Hematopoietic multipotent progenitor cell treated with erythropoietin and hydrocortisone succinate and interleukin-3 and kit ligand, for 8 days (in vitro differentiated cells): ENCODE measurements at regions not wholly inside any gene's neighbourhood (a gene's known extent, or its start where the extent isn't known, plus 50 kb on each side); places are given as distances from the start of the nearest gene placed in this dataset.
"Not testable (repeated sequence)": the region's sequence is repeated elsewhere in the genome, so short reads cannot be mapped to it uniquely, and the experiment has no call there.

Experiments used
- DNase-seq: peaks from one replicate; pipeline ENCODE4 v3.0.0-alpha.2; 2015

DNA sequence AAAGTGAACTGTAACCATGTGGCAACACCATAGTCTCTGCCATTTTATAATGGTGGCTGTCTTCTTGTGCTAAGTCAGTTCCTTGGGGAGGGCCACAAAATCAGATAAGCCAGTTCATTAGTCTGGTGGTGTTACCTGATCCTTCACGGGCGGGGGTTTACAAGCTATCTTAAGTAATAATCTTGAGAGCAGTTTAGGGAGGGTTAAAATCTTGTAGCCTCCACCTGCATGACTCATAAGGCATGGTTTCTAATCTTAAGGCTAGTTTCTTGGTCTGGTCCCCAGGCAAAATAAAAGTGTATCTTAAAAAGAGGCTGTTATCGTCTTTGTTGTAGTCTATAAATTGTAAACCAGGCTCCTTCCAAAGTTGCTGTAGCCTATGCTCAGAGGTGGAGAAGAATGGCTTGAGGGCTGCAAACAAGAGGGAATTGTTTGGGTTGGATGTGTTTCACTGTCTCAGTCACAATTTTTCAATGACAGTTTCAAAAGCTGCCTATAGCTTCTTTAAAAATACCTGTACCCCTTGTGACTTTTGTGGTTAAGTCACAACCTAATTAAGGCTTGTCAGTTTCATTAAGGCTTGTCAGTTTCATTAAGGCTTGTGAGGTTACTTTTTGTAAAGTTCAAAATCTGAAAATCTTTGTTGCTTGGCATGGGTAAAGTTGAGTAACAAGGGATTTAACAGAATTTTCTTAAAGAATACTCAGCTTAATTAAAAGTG, 135.7 kb downstream of the RPS4Y2 start:
- DNase-seq, result no peak

DNA sequence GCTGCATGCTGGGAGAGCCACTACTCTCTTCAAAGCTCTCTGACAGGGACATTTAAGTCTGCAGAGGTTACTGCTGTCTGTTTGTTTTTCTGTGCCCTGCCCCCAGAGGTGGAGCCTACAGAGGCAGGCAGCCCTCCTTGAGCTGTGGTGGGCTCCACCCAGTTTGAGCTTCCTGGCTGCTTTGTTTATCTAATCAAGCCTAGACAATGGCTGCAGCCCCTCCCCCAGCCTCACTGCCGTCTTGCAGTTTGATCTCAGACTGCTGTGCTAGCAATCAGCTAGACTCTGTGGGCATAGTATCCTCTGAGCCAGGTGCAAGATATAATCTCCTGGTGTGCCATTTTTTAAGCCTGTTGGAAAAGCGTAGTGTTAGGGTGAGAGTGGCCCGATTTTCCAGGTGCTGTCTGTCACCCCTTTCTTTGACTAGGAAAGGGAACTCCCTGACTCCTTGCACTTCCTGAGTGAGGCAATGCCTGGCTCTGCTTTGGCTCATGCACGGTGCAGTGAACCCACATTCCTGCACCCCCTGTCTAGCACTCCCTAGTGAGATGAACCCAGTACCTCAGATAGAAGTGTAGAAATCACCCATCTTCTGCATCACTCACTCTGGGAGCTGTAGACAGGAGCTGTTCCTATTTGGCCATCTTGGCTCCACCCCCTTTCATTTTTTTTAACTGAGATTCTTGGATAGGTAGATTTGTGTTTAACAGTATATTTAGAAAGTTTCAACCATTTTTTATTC, 169.6 kb downstream of the RPS4Y2 start:
- DNase-seq, result peak; percentile 78

DNA sequence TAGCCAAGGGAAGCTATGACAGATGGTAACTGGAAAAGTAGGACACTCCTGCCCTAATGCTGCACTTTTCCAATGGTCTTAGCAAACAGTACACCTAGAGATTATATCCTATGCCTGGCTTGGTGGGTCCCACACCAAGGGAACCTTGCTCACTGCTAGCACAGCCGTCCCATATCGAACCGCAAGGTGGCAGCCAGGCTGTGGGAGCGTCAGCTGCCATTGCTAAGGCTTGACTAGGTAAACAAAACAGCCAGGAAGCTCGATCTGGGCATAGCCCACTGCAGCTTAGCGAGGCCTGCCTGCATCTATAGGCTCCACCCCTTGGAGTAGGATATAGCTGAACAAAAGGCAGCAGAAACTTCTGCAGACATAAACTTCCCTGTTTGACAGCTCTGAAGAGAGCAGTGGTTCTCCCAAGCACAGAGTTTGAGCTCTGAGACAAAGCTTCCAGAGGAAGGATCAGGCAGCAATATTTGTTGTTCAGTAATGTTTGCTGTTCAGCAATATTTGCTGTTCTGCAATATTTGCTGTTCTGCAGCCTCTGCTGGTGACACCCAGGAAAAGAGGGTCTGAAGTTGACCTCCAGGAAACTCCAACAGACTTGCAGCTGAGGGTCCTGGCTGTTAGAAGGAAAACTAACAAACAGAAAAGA, 173.9 kb downstream of the RPS4Y2 start:
- no peak for DNase-seq

DNA sequence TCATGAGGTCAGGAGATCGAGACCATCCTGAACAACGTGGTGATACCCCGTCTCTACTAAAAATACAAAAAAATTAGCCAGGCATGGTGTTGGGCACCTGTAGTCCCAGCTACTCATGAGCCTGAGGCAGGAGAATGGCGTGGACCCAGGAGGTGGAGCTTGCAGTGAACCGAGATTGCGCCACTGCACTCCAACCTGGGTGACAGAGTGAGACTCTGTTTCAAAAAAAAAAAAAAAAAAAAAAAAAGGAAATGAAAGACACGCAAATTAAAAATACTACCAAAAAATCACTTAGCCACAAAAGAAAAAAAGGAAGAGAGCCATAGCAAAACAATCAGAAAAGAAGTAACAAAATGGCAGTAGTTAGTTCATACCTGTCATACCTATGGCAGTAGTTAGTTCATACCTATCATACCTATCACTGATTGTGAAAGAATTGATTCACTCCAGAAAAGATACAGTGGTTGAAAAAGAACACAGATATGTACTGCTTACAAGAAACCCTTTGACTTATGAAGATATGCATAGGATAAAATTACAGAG, 180.9 kb downstream of the RPS4Y2 start:
- not testable (repeated sequence) for DNase-seq

DNA sequence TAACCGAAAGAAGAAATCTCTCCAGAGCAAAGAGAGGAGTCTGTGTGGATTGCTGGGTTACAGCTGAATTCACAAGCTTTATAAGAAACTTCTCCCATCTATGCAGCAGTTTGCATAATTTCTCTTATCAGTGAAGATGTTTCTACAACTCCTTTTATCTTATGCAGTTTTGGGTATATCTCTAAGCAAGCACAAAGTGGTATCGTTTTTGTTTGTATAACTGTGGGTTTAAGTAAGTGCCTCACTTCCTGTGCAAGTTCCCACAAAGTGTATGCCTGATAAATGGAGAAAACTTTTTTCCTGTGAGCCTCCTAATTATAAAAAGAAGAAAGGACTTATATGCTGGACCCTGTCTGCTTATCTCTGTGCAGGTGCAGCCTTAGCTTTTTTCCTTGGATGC, 205.6 kb downstream of the RPS4Y2 start:
- DNase-seq, result peak; percentile 19

DNA sequence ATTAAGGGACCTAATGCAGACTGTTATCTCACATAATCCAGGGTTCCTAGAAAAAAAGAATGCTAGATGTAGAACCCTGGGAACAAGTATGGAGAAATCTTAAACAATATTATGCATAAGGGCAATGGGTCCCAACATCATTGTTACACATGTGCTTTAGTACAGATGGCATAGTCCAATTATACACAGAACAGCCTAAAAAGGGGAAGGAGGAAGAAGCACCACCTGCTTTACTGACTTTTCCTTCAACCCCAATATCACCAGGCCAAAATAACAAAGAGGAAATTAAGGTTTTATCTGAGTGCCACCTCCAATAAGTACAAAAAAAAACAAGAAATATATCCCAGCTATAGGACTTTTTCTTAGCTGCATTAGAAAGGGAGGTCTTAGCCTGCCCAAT, 211.9 kb downstream of the RPS4Y2 start:
- no peak for DNase-seq

DNA sequence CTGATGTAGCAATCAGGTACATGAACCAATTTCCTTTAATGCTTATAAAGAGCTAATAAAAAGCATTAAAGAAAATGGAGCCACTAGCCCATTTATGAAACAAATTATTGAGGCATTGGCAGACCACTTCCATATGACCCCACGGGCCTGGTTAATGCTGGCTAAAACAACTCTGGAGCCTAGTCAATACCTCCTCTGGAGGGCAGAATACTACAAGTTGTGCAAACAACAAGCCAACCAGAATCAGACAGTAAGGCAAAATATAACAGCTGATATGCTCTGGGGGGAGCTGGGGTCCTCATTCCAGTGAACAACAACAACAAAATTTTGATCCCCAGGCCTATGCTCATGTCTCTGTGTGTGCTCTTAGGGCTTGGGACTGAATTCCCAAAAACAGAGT, 212.3 kb downstream of the RPS4Y2 start:
- peak; percentile 22 for DNase-seq

DNA sequence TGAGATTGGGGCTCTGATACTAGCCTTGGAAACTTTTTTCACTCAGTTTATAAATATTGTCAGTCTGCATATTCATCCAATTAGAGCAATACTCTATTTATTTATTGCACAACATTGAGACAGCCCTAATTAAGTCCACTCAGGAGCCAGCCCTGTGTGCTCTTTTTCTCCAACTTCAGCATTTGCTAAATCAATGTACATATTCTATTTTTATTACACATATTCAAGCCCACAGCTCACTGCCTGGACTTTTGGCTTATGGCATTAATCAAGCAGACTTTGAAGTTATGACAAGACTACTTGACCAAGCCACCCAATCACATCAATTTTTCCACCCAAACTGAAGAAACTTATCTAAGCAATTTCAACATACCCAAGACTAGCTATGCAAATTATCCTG, 215.5 kb downstream of the RPS4Y2 start:
- DNase-seq, result no peak

DNA sequence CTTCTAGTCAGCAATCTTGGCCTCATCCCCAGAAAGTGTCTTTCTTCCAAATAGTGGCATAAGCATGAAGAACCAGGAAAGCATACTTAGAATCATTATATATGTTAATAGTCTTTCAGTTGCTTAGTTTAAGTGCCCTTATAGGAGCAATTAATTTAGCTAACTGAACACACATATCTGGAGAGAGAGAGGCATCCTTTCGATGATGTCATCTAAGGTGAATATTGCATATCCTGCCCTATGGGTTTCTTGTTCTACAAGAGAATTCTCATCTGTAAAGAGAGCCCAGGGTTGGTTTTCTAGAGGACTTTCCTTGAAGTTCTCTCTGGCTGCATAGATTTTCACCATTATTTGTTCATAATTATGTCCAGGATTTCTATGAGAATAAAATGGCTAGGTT, 230.1 kb downstream of the RPS4Y2 start:
- no peak for DNase-seq

DNA sequence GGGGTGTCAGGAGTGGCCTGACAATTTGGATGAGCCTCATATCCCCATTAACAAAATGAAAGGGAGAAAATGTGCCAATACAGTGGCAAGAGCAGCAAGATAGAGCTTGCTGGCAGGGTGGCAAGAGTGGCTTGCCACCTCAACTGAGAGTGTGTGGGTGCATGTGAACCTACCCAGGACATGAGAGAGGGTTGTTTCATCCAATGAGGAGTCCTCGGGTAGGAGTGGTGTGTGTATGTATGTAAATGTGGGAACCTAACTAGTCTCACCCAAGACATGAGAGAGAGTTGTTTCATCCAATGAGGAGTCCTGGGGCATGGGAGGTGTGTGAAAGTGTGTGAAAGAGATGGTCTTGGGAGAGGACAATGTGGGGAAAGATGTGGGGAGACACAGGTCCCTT, 234.2 kb downstream of the RPS4Y2 start:
- no peak for DNase-seq

DNA sequence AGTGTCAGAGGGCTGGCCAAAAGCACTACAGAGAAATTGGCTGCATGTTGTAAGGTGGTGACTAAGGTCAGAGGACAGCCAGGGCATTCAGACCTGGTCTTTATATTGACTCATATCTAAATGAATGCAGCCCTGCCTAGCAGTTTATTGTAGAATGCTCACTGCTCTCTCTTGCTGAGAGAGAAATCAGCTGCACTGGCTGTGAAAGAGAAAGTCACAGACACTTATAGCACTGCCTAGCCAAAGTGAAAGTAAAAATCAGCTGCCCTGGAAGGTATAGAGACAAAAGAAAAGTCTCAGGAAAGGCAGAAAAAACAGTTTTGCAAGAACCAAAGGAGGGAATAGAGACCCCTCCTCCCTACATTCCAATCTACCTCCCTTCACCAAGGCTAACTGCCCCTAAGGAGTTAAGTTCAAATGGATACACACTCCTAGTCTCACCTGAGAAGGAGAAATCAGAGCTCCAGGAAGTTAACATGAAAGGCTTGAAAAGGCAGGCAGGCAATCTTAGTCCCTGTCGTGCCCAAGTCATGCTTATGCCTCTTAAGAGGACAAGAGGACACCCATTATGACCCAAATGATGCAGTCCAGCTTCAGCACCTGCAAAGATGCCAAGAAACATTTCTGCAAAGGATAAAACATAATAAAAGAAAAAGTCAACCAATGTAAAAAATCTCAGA, 235.1 kb downstream of the RPS4Y2 start:
- no peak for DNase-seq

DNA sequence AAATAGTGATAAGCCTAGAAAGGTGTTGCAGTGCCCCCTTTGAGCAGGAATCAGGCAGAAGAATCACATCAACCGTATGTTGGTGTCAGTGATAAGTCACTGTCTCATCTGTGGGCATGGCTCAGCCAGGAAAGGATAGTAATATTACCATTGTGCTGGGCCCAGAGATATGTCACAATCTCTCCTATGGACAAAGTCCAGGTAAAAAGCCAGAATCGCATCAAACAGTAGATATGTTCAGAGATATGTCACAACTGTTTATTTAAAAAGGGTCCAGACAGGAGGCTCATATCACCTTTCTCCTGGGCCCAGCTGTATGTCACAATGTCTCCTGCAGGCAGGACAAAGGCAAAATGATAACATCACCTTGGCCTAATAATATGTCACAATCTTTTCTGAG, 241.4 kb downstream of the RPS4Y2 start:
- no peak for DNase-seq

DNA sequence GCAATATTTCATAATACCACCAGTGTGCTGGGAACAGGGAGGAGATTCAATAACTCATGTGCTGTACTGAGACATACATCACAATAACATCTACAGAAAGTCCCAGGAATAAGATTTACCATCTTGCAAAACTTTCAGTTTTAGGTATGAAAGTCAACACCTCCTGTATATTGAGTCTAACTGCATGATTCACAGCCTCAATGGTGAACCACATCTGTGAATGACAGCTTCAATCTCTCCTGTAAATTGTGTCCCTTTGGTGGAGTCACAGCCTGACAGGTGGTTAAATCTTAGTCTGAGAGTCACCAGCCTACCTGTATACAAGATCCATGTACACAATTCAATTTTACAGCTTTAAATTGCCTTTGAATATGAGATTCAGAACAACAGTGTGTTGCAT, 242.1 kb downstream of the RPS4Y2 start:
- no peak for DNase-seq

DNA sequence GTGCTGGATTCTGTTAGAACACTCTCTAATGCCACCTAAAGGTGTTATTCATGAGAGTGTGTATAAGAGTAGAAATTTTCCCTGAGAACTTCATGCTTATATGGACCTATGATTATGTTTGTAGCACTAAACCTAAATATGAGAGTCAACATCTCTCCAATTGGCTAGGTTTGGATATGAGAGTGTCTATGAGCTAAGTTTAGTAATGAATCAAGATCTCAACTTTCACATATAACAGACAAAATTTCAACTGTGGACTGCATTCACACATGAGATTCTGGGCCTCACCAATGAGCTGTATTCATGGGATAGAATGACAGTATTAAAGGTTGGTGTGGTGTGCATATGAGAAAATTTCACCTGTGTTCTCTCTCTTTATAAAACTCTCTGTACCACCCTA, 242.6 kb downstream of the RPS4Y2 start:
- DNase-seq, result no peak

DNA sequence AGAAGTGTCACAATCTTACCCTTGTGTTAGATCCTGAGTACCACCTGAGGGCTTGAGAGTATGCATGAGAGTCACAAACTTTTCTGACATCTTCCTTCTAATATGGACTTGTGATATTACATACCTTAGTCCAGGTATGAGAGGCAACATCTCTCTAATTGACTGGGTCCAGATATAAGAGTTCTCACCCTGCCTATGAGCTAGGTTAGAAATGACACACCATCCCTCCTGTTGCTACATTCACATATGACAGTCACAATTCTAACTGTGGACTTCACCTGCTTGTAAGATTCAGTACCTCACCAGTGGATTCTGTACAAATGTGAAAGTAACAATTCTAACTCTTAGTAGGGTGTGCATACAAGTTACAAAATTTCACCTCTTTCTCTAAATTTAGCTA, 245.2 kb downstream of the RPS4Y2 start:
- no peak for DNase-seq

DNA sequence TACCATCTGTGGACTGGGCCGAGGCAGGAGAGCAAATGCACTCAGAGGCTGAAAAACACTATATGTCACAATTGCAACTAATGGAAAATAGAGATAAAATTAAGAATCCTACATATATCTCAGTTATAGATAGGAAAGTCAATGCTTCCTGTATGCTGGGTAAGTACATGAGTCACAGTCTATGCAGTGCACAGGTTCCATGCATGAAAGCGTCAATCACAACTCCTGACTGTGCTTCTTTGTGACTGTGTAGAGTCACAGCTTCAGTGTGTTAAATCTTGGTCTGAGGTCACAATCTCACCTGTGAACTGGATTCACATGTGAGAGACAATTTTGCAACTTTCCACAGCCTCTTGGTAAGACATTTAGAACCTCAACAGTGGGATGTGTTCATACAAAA, 247.2 kb downstream of the RPS4Y2 start:
- DNase-seq, result no peak

DNA sequence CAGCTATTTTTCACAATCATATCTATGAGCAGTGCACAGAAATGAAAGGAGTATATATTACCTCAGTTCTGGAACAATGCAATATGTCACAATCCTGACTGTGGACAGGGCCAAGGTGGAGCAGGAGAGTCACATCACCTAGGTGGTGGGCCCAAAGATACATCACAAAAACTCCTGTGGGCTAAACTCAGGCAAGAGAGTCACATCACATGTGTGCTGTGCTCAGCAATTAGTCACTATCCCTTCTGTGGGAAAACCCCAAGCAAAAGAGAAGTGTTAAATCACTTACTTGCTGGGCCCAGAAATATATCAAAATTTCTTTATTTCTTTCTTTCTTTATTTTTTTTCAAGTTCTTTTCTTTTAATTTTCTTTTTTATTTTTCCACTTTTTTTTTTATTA, 249.6 kb downstream of the RPS4Y2 start:
- DNase-seq, result no peak

DNA sequence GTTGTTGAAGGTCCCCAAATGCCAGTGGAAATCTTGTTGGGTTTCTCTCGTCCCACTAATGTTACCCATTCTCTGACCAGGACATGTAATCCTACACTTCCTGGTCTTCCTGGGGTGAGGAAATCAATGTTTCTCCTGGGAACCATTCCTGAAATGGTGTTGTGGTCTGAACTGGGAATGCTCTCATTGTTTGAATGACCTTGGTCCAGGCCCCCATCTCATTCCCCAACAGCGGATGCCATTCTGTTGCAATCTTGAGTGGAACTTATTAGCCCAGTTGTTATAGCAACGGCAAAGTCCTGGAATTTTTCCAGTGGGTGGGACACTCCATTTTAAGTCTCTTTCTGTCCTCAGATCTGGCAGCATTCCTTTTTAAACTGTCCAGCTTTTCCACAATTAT, 265.9 kb downstream of the RPS4Y2 start:
- DNase-seq, result no peak

DNA sequence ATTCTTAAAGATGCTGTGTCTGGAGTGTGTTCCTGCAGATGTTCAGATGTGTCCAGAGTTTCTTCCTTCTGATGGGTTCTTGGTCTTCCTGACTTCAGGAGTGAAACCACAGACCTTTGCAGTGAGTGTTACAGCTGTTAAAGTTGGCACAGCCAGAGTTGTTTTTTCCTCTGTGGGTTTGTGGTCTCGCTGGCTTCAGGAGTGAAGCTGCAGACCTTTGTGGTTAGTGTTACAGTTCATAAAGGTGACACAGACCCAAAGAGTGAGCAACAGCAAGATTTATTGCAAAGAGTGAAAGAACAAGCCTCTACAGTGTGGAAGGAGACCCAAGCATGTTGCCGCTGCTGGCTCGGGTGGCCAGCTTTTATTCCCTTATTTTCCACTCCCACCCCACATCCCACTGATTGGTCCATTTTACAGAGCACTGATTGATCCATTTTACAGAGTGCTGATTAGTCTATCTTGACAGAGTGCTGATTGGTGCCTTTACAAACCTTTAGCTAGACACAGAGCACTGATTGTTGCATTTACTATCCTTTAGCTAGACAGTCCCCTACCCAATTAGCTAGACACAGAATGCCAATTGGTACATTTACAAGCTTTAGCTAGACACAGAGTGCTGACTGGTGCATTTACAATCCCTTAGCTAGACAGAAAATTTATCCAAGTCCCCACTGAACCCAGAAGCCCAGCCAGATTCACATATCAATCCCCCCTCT, 266.6 kb downstream of the RPS4Y2 start:
- no peak for DNase-seq

DNA sequence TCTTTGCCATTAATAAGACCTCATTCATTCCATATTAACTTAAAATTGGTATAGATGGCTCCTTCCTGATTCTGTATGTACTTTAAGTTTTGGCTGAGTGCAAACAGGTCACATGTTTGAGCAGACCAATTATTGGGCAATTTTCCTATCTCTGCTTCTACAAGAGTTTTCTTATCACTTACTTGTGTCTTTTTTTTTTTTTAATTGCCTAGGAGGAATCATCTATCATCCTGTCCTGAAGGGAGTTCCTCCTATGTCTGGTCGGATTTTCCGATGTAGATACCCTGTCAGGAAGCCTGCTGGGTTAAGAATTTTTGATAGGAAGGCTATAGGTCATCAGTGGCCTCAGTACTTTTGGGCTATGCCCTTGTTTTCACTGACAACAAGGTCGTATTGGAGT, 268.0 kb downstream of the RPS4Y2 start:
- peak; percentile 63 for DNase-seq

DNA sequence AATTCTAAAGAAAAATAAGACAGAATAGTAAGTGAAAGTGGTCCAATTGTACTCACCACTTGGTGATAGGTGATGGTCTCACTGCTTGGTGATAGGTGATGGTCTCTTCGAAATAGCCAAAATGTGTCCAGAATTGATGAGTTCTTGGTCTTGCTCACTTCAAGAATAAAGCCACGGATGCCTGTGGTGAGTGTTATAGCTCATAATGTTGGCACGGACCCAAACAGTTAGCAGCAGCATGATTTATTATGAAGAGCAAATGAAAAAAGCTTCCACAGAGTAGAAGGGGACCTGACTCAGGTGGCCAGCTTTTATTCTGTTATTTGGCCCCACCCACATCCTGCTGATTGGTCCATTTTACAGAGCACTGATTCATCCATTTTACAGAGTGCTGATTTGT, 272.6 kb downstream of the RPS4Y2 start:
- peak; percentile 16 for DNase-seq

DNA sequence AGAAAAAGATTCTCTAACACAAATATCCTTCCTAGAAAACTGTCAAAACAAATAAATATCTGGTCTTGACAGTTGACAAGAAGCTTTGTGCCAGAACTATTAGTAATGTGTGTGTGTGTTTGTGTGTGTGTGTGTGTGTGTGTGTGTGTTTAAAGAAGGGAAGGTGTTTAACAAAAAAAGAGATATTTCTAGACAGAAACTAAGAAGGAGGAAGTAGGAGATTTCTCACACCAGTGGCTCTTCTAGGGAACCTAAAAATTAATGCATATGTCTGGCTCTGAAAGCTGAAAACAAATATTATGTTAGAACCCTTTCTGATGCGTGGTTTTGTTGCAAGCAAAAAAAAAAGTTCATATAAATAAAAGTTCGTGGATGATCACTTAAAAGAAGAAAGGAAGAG, 277.5 kb downstream of the RPS4Y2 start:
- DNase-seq, result no peak
